GM03348 (cell line): ENCODE measurements at regions not wholly inside any gene's neighbourhood (a gene's known extent, or its start where the extent isn't known, plus 50 kb on each side); places are given as distances from the start of the nearest gene placed in this dataset.

Experiments used
- DNase-seq: peaks from one replicate; pipeline ENCODE4 v3.0.0; 2012; ENCODE audit warnings: low spot score

DNA sequence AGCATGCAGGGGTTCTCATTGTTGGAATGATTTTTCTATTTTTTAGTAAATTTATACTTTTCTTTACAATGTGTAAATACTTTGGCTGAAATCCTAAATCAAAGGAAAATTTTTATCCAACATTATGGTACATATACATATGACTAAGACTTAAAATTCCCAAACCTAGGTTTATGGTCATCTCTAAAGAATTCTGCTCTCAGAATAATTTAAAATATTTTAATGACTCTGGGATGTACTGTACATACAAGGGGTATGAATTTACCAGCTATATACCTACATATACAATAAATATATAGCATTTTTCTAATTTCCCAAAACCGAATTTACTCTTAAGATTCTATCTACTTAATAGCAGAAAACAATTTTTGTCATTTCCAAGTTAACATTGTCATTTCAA lies 137.9 kb upstream of the POU1F1 start:
- no peak for DNase-seq

DNA sequence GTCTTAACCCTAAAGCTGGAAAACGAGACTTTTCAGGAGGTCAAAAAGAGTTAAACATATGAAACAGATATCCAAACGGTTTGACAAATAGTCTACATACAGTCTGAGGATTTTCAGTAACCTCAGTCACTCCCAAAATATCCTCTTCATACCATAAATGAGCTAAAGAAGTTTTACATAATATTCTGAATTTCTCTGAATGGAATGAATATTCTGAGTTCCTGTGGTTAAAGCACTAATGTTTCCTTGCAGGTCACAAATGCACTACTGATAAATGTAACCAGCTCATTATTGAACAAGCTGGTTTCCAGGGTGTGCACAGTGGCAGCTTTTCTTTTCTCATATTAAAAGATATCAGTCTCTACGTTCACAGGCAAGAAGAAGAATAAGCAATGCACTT lies 137.4 kb upstream of the POU1F1 start:
- peak; percentile 39 for DNase-seq

DNA sequence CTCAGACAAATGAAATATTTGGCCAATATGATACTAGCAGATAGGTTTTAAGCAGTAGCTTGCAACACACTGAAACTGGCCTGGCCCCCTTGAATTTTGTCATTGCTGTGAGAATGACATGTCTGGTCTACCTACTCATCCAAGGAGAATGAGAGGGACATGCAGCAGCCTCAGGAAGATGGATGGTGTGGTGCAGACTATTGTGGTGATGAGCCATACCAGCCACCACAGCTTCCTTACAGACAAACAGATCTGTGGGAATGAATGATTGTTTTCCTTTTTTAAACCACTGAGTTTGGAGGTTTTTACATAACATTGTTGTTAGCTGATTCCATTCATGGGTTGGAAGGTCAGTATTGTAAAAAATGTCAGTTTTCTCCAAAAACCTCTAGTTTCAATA lies 133.7 kb upstream of the POU1F1 start:
- DNase-seq = peak; percentile 63

DNA sequence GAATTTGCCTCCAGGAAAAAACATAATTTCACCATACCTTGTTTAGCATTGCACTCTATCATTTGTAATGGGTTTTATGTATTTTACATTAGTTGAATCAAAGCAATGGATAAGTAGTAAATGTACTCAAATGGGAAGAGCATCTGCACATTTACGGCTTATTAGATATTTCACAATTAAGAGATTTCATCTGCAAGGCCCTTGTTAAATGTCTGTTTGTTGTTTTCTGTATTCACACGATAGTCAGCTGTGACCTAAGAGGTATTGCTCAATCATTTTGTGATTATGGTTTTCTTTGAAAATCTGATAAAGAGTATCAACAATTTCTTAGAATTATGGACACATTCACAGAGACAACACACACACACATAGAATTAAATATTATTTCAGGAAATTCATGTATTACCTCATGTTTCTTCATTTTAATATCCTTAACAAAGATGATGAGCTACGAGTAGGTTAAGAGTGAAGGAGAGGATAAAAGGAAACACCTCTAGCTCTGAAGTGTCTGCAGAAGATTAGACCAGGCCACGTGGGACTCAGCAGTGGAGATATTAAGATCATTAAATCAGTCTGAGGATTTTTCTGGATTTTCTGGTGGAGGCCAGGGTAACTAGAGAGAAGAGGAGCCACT lies 121.9 kb upstream of the POU1F1 start:
- DNase-seq = no peak

DNA sequence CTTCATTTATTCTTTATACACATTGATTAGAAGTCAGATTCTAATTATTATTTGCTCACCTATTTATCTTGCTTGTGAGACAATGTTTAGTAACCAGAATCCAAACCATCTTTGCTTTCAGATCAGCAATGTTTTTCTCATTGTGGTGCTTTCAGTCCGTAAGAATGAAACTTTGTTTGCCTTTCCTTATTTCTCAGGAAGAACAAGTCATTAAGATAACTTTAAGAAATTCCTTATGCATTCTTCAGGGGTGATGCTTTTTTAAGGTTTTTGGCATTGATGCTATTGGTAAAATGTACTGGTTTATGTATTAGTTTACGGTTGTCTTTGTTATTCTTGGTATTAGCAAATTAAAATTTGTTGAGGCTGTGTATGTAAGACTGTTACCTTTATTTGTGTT lies 120.8 kb upstream of the POU1F1 start:
- peak; percentile 18 for DNase-seq

DNA sequence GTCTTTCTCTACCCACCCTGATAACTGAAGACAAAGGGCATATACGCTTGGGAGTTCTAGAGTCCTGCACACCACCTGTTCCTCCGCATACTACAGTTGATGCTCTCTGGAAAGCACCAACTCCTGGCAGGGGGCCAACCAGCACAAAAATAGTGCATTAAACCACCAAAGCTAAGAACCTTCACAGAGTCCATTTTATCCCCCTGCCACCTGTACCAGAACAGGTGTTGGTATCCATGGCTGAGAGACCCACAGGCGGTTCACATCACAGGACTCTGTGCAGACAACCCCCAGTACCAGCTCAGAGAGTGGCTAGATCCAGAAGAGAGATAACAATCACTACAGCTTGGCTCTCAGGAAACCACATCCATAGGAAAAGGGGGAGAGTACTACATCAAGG lies 114.4 kb upstream of the POU1F1 start:
- no peak for DNase-seq

DNA sequence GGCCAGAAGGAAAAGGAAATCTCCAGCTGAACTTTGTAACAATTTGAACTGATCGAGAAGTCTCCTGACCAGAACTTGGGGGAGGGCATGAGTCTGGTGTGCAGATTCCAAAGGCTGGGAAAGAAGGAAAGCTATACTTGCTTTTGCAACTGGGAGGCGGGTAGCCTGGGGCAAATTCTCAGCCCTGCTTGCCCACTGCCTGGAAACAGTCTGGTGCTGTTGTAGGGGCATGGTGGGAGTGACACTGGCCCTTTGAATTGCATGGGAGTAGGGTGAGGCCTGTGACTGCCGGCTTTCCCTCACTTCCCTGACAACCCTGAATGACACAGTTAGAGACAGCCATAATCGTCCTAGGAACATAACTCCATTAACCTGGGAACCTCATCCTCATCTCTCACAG lies 114.0 kb upstream of the POU1F1 start:
- DNase-seq = no peak

DNA sequence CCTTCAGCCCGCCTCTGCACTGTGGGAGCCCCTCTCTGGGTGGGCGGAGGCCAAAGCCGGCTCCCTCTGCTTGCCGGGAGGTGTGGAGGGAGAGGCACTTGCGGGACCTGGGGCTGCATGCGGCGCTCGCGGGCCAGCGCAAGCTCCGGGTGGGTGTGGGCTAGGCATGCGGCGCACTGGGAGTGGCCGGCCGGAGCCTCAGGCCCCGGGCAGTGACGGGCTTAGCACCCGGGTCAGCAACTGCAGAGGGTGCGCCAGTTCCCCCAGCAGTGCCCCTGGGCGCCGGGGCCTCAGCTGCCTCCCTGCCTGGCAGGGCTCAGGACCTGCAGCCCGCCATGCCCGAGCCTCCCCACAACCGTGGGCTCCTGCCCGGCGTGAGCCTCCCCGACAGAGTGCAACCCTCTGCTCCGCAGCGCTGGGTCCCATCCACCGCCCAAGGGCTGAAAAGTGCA lies 98.9 kb upstream of the POU1F1 start:
- DNase-seq = no peak

DNA sequence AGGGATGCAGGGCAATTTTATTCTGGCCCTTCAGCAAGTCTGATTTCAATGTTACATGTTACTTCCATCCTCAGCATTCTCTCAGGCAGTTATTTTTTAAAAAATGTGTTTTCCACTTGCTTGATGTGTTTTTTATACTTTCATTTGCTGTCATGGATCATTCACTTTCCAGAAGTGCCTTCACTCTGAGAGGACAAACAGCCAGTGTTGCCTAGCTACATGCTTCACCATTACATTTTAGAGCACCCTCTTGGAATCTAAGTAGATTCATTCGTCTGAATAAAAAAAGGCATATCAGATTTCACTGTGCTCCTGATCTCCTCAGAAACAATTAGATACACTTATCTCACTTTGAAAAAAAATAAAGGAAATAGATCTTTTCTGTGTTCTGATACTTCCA lies 93.6 kb upstream of the POU1F1 start:
- no peak for DNase-seq

DNA sequence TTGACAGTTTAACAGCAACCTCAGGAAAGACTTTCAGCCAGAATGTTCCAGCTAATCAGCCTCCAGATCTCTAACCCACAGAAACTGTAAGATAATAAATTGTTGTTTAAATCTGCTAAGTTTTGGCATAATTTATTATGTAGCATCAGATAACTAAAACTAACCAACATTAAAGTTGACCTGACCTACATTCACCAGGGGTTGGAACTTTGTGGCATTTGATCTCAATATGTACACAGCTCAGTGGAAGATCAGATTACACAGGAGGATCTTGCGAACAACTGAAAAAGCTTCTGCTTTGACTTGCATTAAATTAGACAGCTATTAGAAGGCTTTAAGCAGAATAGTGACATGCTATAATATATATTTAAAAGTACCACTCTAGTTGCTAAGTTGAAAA lies 91.4 kb upstream of the POU1F1 start:
- DNase-seq = no peak

DNA sequence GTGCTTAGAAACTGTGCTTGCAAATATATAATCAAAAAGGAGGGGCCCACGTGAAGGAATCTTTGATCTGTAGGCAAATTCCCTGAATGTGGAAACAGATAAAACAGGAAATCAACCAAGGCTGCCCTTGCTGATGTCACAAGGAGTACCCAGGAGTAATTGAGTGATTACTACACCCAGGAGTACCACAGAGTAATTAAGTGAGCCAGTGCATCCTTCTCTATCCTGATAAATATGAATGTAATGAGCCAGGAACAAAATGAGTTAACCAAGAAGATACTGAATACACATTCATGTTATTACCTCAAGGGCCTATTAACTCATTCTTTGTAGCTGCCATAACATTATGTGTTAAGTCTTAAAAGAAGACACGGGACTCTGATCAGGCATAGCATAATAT lies 87.3 kb upstream of the POU1F1 start:
- no peak for DNase-seq

DNA sequence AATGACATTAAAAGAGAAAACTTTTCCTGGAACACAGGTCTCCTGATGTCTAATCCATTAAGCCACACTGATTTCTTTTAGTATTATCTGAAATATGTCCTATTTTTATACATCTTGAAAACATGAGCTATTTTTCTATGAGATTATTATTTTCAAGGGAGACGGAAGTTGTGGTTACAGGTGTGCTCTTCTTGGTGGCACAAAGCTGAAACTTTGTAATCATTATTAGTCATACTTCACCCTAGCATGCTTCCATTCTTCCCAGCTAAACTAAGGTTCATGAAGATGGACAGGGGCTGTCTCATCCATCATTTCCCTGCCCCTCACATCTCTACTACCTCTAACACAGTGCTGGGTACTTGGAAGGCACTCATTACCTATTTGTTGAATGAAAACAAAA lies 85.6 kb upstream of the POU1F1 start:
- no peak for DNase-seq

DNA sequence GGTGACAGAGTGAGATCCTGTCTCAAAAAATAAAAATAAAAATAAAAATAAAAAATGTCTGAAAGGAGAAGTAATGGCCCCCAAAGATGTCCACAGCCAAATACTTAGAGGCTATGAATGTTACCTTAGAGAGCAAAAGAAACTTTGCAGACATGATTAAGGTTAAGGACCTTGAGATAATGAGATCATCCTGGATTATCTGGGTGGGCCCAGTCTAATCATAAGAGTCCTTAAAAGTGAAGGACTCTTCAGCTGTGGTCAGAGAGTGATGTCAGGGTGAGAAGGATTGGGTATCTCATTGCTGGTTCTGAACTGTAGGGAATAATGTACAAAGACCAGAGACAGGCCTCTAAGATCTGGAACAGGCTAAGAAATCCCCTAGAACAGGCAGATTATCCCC lies 84.9 kb upstream of the POU1F1 start:
- no peak for DNase-seq

DNA sequence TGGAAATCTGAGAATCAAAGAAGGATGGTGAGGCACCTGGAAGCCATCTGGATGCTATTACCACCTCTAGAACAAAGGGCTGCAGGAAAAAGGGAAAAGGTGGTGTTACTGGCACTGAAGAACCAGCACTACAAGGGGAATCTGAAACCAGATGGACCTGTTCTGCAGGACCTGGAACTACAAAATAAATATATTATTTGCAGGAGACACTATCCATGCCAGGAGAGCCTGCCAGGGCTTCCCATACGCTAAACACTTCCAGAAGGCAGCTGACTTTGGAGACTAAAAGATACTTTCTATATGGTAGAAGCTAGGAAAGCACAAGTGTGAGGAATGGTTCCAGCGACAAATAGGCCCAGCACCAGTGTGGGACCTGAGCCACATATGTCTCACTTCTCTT lies 83.4 kb upstream of the POU1F1 start:
- no peak for DNase-seq

DNA sequence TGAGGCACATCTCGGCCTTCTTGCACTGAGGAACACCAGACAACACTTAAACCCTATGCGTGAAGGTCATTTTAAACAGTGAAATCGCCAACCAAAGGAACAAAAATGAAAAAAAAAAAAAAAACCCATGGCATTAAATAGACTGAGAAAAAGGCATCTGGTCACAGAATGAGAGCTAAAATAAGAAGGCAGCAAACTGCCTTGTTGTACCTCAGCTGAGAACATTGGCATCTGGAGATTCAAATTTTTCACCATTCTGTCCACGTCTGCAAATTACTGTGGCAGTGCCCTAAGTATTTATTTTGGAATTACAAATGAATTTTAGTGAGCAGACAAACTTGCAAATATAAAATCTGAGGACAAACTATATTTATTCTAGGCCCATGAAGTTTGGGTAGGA lies 82.6 kb upstream of the POU1F1 start:
- DNase-seq = no peak

DNA sequence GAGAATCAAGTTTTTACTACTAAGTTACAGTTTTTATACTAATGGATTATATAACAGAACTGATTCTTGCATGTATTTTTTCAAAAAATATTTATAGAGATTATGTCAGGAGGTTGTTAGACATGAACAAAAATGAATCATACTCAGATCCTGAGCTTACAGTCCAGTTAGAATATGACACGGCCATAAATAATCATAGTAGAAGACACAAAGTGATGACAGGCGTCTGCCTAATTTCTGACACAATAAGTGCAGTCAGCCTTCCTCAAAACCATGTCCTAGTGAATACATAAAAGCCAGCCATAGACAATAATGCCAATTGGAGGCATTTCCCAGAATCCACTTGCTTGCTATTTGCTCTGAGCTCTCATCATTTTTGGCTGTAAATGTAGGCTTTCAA lies 81.7 kb upstream of the POU1F1 start:
- DNase-seq = no peak

DNA sequence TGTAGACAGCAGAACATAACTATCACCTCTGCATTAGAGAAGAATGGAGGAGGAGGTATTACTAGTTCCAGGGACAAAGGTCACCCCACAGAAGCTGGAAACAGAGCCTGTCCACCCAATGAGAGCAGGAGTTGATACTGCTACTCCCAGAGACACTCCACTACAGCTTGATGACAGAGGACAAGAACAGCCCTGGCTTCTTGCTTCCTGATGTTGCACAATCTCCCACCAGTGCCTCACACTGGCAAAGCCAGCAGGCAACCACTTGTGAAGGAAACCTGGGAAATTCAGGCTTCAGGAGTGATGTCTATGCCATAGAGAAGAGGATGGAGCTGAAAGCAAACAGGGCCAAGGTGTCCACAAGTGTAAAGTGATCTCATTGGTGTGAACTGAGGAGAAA lies 78.0 kb upstream of the POU1F1 start:
- no peak for DNase-seq

DNA sequence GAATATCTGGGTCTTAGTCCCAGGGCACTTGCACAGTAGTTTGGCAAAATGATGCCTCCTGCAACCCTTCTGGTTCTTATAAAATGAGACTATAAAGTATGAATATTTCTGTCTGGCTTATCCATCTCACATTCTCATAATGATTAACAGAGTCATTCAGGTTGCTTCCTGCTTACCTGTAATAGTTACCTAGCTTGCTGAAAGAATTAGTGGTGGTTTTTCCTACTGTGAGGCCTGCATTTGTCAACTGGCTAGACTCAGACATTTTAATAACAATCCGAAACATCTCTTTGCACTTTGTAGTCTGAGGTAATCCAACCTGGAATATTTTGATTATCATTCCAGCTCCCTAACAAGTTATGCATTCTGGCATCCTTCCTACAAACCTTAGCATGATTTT lies 75.6 kb upstream of the POU1F1 start:
- no peak for DNase-seq

DNA sequence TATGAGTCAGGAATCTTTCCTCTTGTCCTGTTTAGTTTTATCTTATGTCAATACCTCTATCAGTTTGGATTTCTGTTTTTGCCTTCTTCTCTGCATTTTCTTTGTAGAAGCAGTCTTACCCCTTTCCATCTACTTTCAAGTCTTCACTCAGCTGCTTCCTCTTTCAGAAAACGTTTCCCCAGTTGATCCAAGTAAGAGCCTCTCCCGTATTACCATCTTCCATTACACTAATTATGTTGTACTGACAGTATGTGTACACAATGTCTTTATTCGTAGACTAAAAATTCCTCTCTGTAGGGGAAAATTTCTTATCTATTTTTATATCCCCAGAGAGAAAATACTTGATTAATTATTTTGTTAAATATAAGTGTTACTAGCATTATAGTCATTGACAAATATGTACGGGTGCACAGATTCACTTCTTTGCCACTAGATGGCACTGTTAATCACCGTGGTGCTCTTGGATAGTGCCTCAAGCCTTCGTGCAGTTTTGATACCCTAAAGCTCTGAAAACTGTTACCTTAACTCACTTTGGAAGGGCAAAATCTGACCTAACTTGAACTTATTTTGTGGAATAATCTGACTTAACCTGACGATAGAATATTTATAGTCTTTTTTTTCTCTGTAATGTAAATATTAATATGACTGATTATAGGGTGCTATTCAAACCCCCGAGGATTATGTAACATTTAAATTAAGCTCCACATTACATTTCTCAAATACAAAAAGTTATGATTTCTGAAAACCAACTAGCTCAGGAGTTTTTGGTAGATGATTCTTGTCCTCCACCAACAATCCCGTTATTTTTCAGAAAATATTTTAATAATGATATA lies 74.2 kb upstream of the POU1F1 start:
- peak; percentile 70 for DNase-seq

DNA sequence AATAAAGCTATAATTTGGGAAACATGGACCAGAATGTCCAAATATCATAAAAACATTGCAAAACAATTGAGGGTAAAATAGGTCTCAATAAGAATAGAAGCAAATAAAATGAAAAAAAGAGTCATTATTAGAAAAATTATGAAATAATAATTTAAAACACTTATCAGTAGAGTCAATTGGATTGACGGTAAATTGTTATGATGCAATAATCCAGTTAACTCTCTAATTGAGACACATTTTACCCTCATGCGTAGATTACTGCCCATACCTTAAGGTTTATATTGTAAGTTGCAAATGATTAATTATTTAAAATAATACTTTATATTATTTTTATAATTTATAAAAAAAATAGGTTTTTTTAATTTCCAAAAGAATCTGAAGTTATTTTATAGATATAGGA lies 73.4 kb upstream of the POU1F1 start:
- no peak for DNase-seq

DNA sequence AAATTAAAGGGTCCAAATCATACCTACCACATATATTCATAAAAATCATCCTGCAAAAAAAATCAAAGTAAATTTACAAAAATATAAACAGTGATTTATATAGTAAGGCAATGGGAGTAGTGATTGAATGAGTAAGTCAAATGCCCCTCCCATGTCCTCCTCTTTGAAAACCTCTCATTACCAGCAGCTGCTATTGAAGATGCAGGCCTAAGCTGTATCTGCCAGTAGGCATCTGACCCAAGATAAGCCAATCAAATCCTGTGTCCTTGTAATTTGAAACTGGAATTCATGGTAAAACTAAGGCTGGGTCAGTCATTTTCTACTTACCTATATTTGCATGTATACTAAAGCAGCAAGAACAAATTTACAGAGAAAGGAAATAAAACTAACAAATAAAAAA lies 60.4 kb upstream of the POU1F1 start:
- no peak for DNase-seq

DNA sequence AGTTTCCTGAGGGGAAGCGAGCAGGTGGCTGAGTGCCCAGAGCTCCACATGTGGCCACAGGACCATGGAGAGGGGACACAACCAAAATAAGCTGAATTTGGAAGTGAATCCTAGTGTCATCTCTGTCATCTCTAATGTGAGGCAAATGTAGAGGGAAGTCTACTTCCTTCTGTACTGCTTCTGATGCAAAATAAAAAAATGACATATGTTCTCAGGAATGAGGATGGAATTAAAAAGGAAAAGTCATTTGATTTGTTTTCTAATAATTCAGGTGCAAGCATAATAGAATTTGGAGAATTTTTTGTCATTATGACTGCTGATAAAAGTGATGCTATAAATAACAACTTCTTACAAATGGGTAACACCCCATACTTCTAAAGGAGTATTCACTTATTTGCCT lies 59.5 kb upstream of the POU1F1 start:
- no peak for DNase-seq

DNA sequence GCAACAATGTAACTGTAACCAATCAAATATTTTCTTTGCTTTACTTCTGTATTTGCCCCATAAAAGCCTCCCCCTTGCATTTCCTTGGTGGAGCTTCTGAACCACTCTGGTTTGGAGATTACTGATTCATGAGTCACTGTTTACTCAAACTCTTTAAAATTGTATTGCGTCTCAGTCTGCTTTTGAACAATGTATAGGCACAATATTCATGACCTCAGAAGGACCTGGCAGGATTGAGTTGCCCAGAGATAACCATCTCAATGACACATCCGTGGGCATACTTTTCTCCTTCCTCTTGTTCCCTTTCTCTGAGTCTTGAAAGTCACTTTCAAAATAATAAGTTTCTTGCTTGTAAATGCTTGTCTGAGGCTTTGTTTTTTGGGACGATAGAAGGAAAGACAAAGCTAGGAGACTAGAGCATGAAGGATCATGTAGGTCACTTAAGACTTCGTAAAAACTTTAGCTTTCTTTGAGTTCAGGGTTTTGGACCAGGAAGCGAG lies 57.1 kb upstream of the POU1F1 start:
- peak; percentile 61 for DNase-seq

DNA sequence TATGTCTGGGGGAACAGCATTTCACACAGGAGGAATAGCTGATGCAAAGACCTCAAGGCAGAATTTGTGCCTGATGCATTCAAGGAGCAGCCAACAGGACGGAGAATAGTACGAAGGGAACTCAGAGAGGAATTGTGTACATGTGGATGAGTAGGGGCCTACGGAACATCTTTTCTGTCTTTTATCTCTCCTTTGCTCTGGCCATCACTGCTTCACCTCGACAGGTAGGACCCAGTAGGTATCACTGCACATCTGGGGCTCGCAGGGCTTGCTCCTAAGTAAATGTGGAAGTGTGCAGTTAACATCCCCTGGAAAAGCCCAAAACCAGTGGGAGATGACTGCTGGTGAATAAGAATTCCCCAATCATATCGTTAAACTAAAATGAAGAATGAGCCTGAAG lies 56.4 kb upstream of the POU1F1 start:
- DNase-seq = no peak
